GM18505 (cell line): ENCODE measurements at regions not wholly inside any gene's neighbourhood (a gene's known extent, or its start where the extent isn't known, plus 50 kb on each side); places are given as distances from the start of the nearest gene placed in this dataset.

Experiments
- ATAC-seq: cut with Tn5 transposase; IDR thresholded peaks from one replicate; pipeline ENCODE4 v1.9.1; 2021; ENCODE audit not compliant: unreplicated experiment
- POLR2A ChIP-seq: IDR thresholded peaks from 4 replicates; pipeline ENCODE4 v1.6.1; 2011; ENCODE audit warnings: borderline replicate concordance; ENCODE audit not compliant: insufficient read depth, insufficient read length; ENCODE audit errors: extremely low read depth

DNA sequence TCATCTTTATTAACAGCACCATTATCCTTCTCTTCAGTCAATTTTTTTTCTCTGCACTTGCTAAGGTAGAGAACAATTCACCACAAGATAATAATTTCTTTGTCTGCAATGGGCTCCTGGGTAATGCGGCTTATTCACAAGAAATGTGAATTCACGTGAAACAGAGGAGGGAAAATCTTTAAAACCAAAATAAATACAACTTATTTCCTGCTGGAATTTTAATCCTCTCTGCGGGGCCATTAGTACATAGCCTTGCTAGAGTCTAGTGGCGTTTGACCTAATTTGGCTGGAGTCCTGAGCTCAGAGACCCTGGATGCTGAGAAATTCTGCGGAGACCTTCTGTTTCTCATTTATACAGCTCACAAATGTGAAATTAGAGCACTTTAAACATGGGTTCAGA lies 319.3 kb upstream of the MMADHC start:
- TF ChIP-seq POLR2A: no peak
- ATAC-seq: no peak

DNA sequence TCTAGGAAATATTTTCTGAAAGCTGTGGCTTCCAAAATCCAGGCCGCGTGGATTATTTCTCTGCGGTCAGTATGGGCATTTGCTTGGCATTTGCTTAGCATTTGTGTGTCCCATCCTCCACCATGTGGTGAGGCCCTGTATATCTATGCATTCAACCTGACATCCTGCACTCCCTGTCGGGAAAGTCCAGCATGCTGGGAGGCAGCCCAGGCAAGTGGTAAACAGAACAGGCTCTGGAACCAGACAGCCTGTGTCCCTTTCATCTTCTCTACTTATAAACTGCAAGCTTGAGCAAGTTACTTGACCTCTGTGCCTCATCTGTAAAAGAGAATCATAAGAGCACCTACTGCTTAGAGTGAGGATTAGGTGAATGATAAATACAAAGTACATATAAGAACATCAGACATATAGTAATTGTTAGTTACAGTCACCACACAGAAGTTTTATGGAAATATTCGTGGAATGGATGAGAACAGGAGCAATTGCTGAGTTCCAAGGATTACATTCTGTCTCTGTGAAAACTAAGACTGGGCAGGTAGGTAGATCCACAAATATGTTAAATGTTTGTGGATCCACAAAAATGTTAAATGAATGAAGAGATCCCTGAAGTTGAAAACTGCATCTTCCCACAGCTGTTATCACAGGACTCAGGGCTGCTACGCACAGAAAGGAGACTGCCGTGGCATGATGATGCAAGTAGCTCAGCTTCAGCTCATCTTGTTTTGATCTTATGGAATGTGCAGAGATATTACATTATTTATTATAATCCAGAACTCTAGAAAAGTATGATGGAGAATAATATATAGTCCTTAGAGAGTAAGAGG lies 317.0 kb upstream of the MMADHC start:
- TF ChIP-seq POLR2A: no peak
- no peak for ATAC-seq

DNA sequence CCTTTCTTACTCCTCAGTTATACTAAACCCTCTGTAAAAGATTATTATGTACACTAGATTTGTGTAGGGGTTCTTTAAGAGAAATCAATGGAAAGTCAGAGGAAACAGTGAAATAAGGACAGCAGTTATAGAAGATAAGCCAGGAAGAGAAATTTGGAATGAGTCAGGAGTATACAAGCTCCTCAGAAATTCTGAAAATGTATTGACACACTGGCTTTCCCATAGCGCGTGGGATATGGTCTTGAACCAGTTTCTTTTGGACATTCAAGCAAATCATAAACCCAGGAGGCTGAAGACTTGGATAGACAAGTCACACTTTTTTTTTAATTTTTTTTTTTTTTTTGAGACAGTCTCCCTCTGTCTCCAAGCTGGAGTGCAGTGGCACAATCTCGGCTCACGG lies 316.1 kb upstream of the MMADHC start:
- ATAC-seq: no peak
- no peak for TF ChIP-seq POLR2A

DNA sequence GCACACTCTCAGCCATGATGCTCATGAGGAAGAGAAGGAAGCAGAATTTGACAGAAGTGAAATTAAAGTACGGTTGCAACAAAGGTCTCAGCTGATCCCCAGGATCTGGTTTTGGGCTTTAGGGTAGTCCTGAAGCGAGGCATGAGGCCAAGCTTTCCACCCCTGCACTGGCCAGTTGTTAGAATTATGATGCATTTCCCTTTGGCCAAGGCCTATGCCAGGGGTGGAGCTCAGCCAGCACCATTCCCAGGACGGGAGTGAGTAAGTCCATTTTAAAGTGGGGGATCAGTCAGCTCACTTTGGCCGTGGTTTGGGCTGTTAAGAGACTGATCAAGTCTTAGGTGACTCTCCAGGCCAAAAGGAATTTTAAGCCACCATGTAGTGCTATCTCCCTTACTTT lies 314.5 kb upstream of the MMADHC start:
- ATAC-seq: no peak
- no peak for TF ChIP-seq POLR2A

DNA sequence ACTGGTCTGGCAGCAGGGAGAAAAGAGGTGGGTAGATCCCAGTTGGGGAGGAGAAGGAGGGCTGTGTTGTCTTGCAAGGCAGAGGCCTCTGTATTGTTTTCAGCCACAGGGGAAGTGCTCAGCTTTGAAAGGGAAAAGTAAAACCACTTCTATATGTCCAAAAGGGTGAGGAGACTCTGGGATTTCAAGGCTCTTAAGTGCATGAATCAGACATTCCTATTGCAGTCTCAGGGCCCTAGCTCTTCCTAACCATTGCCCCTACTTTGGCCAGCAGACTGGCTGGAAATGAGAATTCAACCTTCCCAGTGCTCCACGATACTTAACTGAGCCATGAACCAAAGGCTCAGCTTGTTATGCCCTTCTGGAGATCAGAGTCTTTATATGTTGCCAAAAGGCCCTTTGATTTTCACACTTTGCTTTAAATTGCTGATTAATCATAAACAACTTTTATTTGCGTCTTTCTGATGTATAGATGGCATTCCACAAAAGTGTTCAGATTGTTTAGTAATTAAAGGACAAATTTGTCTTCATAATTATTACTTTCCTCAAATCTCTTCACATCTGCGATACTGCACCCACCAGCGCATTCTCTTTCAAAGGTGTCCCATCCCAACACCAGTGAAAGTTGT lies 313.8 kb upstream of the MMADHC start:
- TF ChIP-seq POLR2A: no peak
- no peak for ATAC-seq

DNA sequence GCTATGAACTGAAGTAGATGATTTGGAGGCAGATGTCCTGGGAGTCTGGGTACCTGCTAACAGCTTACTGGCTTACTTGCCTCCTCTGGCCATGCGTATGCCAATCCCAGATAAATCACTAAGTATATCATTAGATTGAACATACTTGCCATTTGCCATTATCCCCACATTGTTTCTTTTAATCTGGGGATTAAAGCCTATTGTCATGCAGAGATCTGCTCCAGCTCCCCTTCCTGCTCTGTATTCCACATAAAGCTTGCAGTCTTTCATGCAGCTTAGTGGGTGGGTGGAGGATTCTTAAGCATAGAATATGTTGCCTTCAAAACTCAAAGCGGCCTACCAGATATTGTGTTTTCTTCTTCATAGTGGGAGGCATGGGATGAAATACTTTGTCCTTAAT lies 311.8 kb upstream of the MMADHC start:
- ATAC-seq: no peak
- no peak for TF ChIP-seq POLR2A

DNA sequence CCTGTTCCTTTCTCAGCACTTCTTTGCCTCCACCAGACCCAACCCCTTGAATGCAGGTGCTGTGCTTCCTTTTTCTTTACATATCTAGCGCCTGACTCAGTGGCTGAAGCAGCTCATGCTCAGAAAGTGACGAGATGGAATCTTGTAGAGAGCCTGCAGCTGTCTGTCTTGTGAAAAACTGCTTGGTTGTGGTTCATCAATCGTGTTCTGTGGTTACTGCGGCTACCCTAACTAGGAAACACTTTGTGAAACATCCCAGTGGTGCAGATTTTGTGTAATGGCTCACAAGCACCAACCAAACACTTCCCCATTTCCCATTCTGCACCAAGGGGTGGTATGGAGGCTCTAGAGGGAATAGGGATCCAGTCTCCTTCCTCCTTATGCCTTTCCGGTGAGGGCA lies 307.2 kb upstream of the MMADHC start:
- no peak for TF ChIP-seq POLR2A
- ATAC-seq: no peak

DNA sequence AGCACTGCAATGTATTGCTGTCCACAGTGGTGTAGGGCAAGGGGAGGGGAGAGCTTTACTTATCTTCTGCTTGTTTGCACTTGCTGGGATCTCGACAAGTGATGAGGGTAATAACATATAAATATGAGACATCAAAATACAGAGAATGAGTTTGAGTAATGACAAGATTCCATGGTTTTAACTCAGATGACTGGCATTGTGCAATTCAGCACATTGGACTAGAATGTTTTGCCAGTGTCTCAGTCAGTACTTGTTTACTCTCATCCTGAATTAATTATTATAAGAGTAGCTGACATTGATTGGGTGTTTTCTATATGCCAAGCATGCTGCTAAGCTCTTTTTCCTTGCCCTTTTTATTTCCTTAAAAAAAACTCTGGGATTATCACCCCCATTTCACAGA lies 306.7 kb upstream of the MMADHC start:
- no peak for ATAC-seq
- TF ChIP-seq POLR2A: no peak

DNA sequence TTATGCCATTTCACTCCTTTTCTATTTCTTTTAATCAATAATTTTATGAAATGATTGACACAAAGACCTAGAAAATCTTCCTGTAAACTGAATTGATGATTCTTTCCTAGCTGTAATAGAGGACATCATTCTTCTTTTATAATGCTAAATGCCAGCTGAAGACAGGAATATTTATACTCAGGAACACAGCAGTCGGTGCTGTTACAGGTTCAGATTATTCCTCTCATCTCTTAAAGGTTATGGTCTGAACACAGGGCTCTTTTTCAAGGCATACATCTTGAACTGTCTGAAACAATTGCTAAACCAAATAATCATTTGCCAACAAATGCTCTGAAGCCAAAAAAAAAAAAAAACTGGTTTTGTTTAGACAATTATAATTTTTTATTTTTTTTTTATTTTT lies 305.0 kb upstream of the MMADHC start:
- no peak for TF ChIP-seq POLR2A
- no peak for ATAC-seq

DNA sequence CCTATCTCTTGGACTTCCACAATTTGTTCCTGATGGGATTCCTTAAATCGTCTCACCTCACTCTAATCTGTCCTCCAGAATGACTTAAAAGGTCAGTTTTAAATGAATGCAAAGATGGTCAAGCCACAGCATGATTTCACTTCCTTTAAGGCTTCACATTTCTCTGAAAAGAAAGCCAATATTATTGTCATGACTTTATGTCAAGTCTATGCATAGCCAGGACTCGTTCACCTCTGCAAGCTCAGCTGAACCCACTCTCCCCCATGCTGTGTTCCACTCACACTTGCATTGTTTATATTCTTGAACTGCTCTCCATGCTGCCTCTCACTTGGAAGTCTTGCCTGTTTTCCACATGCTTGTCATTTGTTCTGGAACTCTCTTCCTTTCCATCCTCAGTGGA lies 298.4 kb upstream of the MMADHC start:
- no peak for ATAC-seq
- no peak for TF ChIP-seq POLR2A

DNA sequence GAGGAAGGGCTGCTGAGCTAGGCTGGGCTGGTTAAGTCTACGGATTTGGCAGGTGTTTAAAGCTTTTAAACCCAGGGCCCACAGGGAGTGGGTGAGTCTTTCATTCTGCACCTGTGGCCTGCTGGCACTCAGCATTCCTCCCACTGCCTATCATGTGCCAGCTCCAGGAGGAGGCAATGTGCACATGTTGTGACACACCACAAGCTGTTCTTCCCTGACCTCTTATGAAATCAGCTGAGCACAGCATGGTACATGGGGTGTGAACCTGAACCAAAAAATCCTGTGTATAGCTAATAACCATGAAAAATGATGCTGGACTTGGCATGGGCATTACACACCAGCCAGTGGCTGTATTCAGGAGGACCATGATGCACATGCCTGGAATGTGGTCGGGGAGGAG lies 297.9 kb upstream of the MMADHC start:
- ATAC-seq: no peak
- TF ChIP-seq POLR2A: no peak

DNA sequence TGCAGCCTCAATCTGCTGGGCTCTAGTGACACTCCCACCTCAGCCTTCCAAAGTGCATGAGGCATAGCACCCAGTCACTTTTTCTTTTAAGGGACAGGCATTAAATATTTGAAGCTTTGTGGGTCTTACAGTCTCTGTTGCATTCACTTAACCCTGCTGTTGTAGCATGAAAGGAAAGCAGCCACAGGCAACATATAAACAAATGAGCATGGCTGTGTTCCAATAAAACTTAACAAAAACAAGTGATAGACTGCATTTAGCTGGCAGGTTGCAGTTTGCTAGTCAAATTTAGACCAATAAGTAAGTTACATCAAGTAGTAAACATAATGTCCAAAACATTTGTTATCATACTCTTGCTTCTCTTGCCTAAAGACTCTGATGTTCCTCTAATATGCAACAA lies 297.3 kb upstream of the MMADHC start:
- ATAC-seq: no peak
- no peak for TF ChIP-seq POLR2A

DNA sequence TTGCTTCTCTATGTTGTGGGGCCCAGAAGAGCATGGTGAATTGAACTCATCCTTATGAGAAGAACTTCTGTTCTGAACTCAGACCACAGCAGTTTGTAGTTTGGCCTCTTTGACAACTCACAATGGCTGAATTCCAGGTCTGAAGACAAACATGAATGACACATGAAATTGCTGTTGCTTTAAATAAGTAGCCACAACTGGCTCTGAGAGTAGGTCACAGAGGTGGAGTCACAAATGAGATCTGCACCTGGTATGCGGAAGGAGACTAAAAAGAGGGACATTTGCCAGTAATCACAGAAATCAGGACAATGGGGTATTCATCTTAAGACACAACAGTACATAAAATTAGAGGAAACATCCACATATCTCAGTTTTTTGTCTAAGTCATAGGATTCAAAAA lies 290.3 kb upstream of the MMADHC start:
- no peak for TF ChIP-seq POLR2A
- no peak for ATAC-seq

DNA sequence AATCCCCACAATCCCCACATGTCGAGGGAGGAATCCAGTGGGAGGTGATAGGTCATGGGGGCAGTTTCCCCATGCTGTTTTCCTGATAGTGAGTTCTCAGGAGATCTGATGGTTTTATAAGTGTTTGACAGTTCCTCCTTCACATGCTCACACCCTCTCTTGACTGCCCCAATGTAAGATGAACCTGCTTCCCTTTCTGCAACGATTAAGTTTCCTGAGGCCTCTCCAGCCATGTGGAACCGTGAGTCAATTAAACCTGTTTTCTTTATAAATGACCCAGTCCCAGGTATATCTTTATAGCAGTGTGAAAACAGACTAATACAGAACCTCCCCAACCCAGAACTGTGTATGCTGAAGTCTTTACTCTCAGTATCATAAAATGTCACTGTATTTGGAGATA lies 289.5 kb upstream of the MMADHC start:
- ATAC-seq: no peak
- TF ChIP-seq POLR2A: no peak
